ENCODE measurements at regions not wholly inside any gene's neighbourhood (a gene's known extent, or its start where the extent isn't known, plus 50 kb on each side); places are given as distances from the start of the nearest gene placed in this dataset.

GRCh38 chr12:81811061-81811777 lies 52.1 kb upstream of the PPFIA2 start:
- no peak for DNase-seq (ENCODE audit: low read depth in 3 of 3)

GRCh38 chr12:81809829-81810595 lies 50.9 kb upstream of the PPFIA2 start:
- no peak for DNase-seq (ENCODE audit: low read depth in 3 of 3)

GRCh38 chr12:81809113-81809777 lies 50.1 kb upstream of the PPFIA2 start:
- no peak for DNase-seq (ENCODE audit: low read depth in 3 of 3)

Data from stimulated activated CD4-positive, alpha-beta T cell treated with anti-CD3 and anti-CD28 coated beads, TNF-alpha, amount 100 ng/mL, for 24 hours (primary cell).